GM18498 (cell line): ENCODE measurements at regions not wholly inside any gene's neighbourhood (a gene's known extent, or its start where the extent isn't known, plus 50 kb on each side); places are given as distances from the start of the nearest gene placed in this dataset.

Experiments used
- ATAC-seq: cut with Tn5 transposase; IDR thresholded peaks from one replicate; pipeline ENCODE4 v1.9.1; 2021; ENCODE audit warnings: mild to moderate bottlenecking, moderate library complexity; ENCODE audit not compliant: unreplicated experiment

GRCh38 chr15:97210277-97210676, 750.2 kb upstream of the ARRDC4 start:
- ATAC-seq, result no peak

GRCh38 chr15:97215629-97216028, 744.9 kb upstream of the ARRDC4 start:
- no peak for ATAC-seq

- no peak for ATAC-seq
Measured at GRCh38 chr15:97224191-97224641, 736.3 kb upstream of the ARRDC4 start.

GRCh38 chr15:97234851-97235610, 725.5 kb upstream of the ARRDC4 start:
- no peak for ATAC-seq

- ATAC-seq, result no peak
Measured at GRCh38 chr15:97235611-97235985, 724.9 kb upstream of the ARRDC4 start.

GRCh38 chr15:97236140-97236539, 724.4 kb upstream of the ARRDC4 start:
- no peak for ATAC-seq

GRCh38 chr15:97237160-97237559, 723.3 kb upstream of the ARRDC4 start:
- no peak for ATAC-seq

- ATAC-seq, result no peak
Measured at GRCh38 chr15:97248376-97248775, 712.1 kb upstream of the ARRDC4 start.

- ATAC-seq, result no peak
Measured at GRCh38 chr15:97259943-97260342, 700.6 kb upstream of the ARRDC4 start.

GRCh38 chr15:97301166-97301565, 659.3 kb upstream of the ARRDC4 start:
- no peak for ATAC-seq

GRCh38 chr15:97316362-97316761, 644.1 kb upstream of the ARRDC4 start:
- no peak for ATAC-seq

- ATAC-seq, result no peak
Measured at GRCh38 chr15:97317163-97317562, 643.3 kb upstream of the ARRDC4 start.

GRCh38 chr15:97319291-97319690, 641.2 kb upstream of the ARRDC4 start:
- ATAC-seq, result no peak

GRCh38 chr15:97346221-97346620, 614.3 kb upstream of the ARRDC4 start:
- ATAC-seq, result no peak

GRCh38 chr15:97350813-97351212, 609.7 kb upstream of the ARRDC4 start:
- no peak for ATAC-seq

- ATAC-seq, result no peak
Measured at GRCh38 chr15:97383516-97383915, 577.0 kb upstream of the ARRDC4 start.

- ATAC-seq, result no peak
Measured at GRCh38 chr15:97386940-97387339, 573.6 kb upstream of the ARRDC4 start.

GRCh38 chr15:97401195-97401594, 559.3 kb upstream of the ARRDC4 start:
- ATAC-seq, result no peak

GRCh38 chr15:97401970-97402369, 558.5 kb upstream of the ARRDC4 start:
- ATAC-seq, result no peak

GRCh38 chr15:97406841-97407240, 553.7 kb upstream of the ARRDC4 start:
- ATAC-seq, result no peak

GRCh38 chr15:97410897-97411575, 549.5 kb upstream of the ARRDC4 start:
- ATAC-seq, result no peak

GRCh38 chr15:97420130-97420529, 540.4 kb upstream of the ARRDC4 start:
- no peak for ATAC-seq
